LHCN-M2 (cell line): ENCODE measurements at regions not wholly inside any gene's neighbourhood (a gene's known extent, or its start where the extent isn't known, plus 50 kb on each side); places are given as distances from the start of the nearest gene placed in this dataset.
A peak's percentile ranks its signal among the peaks of the same experiment; 100 is the strongest.

Source experiments
- DNase-seq: peaks from one replicate; pipeline ENCODE4 v3.0.0-alpha.2; 2012; ENCODE audit warnings: low read depth

DNA sequence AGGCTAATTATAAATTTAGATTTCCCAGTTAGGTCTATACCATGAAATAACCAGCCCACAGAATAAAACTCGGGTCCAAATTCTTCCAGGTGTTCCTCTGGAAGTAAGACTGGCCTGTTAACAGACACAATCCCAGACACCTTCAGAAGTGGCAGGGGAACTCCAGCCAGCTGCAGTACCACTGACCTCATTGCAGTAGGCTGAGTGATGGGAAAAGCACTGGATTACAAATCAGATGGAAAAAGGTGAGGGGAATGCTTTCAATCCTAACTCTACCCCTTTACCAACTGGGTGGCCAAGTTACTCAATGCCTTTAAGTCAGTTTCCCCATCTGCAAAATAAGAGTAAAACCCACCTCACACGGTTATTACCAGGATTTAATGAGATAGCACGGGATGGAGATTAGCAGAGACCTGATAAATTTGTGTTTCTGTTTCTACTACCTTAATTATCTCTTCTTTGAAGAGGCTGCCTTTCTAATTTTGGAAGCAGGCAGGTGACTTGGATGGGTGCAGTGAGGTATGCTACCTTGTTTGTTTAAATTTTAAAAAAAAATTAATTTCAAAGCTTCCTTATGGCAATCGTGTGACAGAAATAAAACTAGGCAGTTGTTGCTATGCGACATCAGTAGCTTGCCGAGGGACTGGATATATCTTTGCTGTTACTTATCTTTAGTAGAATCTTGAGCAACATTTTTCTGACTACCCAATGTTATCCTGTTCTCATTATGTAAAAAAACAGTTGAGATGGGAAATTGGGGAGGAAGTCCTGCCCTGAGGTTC is 167.3 kb upstream of the GRIN2B start:
- DNase-seq, result no peak

DNA sequence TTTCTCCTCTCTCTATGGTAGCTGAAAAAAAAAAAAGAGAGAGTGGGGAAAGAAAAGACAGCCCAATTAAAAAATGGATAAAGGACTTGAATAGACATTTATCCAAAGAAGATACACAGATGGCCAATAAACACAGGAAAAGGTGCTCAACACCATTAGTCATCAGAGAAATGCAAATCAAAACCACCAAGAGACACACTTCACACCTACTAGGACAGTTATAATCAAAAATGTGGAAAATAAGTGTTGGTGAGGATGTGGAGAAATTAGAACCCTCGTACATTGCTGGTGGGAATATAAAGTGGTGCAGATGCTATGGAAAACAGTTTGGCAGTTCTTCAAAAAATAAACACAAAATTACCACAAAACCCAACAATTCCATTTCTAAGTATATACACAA is 172.4 kb upstream of the GRIN2B start:
- no peak for DNase-seq

DNA sequence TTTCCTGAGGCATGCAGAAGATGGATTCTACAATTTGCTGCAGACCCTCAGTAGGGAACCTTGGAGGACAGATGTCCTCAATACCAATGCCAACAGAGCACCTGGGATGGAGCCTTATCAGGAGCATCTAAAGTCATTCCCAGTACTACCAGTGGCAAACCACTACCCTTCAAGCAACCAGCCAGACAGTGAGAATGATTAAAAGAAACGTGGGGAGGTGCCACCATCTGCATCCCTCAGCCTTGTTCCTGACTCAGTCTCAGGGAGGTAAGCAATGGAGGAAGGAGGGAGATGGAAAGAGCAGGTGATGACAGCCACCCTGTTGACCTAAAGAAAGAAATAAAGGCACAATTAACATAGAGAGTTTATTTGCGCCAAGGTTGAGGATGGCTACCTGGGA is 175.2 kb upstream of the GRIN2B start:
- no peak for DNase-seq

DNA sequence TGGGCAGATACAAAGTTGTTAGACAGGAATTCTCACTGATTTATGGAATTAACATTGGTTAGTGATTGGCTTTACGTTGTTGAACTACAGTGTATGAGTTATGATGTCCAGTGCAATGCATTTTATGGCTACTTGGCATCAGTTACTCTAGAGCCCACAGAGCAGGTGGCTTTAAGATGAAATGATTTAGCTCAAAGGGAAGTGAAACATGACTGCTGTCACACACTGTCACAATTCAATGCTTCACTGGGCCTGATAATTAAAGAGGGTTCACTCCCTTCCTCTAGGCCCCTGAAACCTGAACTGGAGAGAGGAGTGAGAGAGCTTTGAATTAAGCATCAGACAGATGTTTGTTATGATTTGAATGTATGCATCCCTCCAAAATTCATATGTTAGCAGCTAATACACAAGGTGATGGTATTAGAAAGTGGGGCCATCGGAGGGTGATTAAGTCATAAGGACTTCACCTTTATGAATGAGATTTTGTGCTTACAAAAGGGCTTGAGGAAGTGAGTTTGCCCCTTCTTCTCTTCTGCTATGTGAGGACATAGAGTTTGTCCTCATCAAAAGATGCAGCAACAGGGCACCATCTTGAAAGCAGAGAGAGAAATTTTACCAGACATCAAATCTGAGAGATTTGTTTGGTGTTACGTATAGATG is 175.8 kb upstream of the GRIN2B start:
- no peak for DNase-seq

DNA sequence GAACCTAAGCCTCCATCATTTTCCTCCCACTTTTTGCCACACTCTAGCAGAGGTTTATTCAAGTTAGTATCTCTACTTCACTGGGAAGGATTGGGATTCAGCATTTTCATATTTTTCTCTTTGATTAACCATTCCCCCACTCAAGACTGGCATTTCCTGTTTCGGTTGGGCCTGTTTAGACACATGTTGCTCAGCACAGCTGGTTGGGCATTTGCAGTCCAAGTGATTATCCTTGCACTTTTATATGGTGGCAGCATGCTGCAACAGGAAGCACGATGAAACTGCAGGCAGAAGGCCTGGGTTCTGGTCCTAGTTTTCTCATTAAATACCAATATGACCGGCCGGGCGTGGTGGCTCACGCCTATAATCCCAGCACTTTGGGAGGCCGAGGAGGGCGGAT is 182.9 kb upstream of the GRIN2B start:
- no peak for DNase-seq

DNA sequence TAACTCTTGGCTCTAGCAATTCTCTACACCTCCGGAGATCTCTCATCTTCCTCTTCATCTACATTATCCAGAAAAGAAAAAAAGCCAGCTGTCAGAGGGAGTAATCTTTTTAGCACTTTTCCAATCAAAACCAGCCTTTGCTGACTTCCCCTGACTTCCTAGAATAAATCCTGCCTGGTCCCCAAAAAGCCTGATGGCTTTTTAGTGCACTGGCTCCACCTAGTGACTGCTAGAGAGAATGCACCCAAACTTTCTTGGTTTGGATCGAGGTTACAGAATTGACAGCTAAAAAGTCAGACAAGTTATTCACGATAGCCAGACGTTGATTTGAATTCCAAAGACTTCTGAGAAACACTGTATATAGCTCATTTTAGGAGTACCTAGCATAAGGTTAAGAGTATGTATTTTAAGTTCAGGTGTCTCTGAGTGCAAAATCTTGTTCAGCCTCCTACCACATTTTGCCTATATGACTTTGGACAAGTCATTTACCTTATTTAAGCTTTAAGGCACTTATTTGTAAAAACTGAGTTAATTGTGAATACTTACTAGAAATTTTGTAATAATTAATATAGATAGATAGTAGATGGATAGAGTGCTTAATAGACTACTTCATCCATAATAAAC is 185.7 kb upstream of the GRIN2B start:
- peak; percentile 52 for DNase-seq

DNA sequence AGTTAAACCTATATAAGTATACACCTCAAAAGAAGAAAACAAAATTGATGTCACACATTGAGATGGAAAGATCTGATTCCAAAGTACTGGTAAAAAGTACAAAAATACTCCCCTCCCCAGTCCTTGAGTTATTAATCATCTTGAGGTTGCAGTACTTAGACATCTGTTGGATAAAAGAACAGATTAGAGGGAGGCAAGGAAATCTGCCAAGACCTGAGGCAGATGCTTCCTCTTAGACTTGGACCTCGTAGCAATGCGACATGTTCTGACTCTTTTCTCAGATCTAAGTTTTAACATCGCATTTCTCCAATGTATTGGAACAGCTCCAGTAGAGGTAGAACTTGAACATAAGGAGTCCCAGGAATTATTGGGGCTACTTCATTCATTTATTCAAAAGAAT is 187.9 kb upstream of the GRIN2B start:
- DNase-seq, result no peak

DNA sequence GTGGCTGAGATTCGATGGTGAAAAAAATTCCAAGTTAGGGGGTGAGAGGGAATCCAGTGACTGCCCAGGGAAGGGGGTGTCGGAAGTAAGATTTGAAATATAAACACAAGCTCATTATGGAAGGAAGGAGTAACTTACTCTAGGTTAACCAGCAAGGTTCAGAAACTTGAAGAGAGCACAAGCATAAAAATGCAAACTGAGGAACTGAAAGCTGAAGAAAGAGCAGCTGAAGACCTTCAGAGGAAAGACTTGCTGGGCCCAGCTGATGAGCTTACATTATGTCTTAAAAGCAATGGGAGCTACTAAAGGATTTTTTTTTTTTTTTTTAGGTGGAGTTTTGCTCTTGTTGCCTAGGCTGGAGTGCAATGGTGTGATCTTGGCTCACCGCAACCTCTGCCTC is 189.7 kb upstream of the GRIN2B start:
- DNase-seq, result no peak

DNA sequence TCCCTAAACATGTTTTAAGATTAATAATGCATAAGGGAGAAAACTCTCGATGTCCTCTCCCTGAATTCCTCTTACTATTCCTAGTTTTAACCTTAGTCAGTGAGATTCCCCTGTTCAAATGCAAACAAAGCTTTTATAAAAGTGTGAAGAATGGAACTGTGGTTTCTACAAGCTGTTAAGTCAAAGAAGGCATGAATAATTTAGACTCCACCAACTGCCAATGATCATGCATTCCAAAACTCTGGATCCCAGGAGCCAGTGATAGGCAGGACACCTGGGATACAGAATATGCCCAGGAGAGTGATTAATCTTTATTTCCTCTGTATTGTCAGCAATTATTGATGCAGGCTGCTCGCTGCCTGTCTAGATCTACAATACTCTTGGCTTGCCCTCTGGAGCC is 190.3 kb upstream of the ATF7IP start:
- no peak for DNase-seq

DNA sequence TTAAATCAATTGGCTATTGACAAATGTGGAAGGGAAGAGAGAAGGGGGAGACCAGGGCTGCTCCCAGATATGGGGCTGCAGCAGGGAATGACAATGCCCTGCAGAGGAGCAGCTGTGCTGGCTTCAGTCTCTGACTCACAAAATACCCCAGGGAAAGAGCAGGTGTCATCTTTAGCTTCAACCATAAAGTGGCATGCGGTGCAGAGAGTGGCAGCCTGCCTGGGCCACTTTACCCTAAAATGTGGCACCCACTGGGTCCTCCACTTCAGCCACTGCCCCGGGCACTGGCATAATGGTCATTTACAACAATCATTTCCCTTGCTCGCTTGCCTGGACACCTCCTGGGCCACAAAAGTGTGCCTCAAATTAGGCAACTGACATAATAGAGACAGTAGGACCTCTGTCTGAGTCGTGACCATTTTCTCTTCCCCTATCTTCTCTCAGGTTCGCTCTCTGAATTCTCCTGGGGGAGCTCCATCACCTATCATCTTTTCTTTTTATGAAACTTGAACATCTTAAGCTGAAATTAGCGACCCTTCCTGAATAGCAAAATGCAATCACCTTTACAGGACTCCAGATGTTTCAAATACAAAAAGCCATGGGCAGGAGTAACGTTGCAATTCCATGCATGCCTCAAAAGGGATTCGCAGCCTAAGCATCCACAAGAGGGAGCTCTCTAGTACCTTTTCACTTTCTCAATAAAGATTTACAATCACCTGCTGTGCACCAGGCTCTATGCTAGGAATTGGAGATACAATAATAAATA is 179.9 kb upstream of the ATF7IP start:
- DNase-seq, result peak; percentile 63

DNA sequence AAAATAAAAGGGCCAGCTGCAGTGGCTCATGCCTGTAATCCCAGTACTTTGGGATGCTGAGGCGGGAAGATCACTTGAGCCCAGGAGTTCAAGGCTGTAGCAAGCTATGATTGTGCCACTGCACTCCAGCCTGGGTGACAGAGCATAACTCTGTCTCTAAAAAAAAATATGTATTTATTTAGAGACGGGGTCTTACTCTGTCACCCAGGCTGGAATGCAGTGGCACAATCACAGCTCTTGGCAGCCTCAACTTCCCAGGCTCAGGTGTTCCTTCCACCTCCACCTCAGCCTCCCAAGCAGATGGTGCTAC is 179.3 kb upstream of the ATF7IP start:
- no peak for DNase-seq

DNA sequence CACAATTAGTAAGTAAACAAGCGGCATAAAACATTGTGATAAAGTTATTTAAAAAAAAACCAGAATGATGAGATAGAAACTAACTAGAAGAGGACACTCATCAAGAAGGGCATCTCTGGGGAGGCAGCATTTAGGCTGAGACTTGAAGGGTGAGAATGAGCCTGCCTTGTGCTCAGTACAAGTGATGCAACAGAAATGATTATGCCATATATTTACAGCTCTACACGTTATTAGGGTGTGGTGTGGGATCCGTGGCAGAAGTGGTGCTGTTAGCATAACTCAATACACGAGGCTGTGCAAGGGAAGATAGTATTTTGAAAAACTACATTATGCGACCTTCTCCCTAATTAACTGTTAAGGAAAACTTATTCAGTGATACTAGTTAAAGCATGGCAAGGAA is 178.5 kb upstream of the ATF7IP start:
- no peak for DNase-seq

DNA sequence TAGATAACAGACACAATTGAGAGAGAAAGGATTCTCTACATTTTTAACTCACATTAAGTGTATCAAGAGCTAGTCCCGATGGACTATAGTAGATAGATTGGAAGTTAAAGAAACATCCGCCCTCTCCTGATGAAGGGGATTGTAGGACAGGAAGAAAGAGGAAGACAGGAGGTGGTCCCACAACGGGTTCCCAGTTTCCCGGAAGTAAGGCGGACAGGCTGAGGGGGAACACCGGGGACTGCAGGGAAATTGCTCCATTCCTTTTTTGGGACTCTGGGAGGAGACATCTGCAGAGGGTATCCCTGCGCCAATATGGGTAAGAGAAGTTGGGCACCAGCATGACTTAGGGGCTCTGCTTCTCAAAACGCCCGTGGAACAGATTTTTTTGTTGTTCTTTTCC is 177.5 kb upstream of the ATF7IP start:
- DNase-seq, result no peak

DNA sequence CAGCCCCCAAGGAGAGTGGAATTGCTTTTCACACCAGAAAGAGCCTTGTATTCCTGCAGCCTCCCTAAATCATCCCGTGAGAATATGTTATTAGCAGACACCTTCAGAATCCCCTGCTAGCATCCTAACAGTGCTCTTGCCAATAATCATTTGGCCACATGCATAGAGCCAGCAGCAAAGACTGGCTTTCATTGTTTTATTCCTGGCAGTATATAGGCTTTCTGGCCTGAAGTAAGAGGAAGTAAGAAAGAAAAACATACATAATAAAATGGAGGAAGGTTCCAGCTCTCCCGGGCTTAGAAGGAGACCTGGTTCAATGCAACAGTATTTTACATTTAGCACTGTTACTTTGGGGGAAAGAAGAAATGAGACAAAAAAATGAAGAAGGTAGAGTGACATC is 176.7 kb upstream of the ATF7IP start:
- no peak for DNase-seq

DNA sequence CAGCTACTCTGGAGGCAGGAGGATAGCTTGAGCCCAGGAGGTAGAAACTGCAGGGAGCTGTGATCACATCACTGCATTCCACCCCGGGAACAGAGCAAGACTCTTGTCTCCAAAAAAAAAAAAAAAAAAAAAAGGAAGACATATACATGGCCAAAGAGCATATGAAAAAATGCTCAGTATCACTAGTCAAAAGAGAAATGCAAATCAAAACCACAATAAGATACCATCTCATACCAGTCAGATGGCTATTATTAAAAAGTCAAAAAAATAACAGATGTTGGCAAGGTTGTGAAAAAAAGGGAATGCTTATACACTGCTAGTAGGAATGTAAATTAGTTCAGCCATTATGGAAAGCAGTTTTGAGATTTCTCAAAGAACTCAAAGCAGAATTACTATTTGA is 174.8 kb upstream of the ATF7IP start:
- DNase-seq, result no peak

DNA sequence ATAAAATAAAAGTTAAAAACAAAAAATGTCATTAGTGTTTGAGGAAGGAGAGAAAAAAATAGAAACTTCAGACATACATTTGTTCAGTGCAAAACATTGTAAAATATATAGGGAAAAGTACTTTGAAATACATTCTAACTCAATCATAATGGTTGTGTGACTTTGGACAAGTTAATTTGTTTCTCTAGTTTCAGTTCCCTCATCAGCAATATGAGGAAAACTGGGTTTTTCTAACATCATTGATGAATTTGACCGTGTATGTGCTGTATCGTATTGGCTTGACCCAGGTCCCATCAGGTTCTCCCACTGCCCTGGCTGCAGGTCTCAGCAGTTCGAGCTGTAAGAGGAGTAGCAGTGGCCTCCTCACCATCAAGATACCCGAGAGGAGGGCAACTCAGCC is 173.9 kb upstream of the ATF7IP start:
- no peak for DNase-seq

DNA sequence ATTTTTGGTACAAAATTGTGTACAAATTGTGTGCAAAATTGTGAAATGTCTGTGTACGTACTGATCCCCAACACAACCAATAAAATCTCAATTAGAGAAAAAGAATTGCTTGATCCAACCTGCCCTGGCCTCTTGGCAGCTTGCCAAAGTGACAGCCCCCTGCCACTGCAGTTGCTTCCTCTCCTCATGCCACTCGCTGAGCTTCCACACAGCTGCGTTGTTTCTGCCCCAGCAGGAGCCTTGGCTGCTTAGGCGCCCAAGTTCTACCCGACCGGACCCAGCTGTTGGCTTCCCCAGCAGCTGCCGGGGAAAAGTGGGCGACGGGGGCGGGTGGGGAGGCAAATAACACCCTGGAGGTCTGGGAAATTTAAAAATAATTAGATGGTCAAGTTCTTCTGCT is 171.8 kb upstream of the ATF7IP start:
- peak; percentile 69 for DNase-seq

DNA sequence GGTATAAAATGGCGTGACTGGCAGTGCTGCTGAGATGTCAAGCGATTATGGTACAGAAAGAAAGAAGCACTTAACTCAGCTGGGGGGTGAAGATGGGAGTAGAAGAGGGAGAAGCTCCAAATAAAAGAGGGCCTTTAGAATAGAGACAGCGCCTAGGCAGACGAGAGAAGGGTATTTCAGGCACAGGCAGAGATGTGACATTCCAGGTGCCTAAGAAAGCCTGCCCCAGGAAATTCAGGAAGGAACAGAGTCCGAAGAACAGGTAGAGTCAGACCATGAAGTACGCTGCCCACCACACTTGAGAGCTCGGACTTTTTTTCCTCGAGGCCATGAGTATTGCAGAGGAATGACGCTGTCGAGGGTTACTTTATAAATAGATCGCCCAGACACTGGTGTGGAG is 170.9 kb upstream of the ATF7IP start:
- no peak for DNase-seq

DNA sequence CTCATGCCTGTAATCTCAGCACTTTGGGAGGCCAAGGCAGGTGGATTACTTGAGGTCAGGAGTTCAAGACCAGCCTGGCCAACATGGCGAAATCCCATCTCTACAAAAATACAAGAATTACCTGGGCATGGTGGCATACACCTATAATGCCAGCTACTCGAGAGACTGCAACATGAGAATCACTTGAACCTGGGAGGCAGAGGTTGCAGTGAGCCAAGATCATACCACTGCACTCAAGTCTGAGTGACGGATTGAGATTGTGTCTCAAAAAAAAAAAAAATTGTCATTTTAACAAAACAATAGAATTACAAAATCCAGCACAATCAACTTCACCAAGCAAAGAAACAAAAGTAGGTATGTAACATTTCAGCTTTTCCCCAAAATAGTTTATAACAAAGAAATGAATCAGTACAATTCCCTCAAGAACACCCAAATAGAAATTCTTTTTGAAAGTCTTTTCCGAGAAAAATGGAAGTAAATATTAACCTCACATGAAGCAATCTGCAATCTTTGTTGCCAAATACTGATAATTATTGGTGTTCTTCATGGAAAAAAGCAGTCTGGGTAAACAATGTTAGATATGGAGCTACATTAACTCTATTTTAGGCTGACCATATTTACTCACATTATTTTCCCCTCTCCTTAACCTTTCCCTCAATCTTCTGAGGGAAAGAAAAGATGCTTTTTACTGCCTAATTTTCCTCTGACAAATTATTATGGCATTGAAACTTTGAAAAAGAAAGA is 165.9 kb upstream of the ATF7IP start:
- no peak for DNase-seq

DNA sequence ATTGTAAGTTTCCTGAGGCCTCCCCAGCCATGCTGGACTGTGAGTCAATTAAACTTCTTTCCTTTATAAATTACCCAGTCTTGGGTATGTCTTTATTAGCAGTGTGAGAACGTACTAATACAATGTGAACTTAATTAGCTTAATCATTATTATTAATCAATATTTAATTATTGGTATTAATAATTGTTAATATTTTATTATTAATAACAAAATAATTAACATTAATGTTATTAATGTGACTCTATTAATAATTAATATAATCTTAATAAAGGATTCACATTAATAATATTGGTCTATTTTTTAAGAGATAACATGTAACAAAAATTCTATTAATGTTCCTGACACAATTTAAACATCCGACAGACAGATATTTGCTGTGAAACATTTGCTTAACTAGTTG is 164.9 kb upstream of the ATF7IP start:
- no peak for DNase-seq

DNA sequence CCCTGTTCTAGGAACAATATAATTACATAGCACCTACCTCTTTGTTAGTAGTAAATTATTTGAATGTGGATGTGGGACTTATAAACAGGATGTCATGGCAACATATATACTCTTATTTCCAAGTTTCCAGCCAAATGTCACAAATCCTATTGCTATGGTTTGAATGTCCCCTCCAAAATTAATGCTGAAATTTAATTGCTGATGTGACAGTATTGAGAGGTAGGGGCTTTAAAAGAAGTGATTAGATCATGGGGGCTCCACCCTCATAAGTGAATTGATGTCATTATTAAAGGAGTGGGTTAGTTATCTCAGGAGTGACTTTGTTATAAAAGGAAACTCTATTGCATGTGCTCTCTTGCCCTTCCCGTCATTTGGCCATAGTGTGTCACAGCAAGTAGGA is 164.2 kb upstream of the ATF7IP start:
- DNase-seq, result no peak
